ENCODE measurements at regions not wholly inside any gene's neighbourhood (a gene's known extent, or its start where the extent isn't known, plus 50 kb on each side); places are given as distances from the start of the nearest gene placed in this dataset.

DNA sequence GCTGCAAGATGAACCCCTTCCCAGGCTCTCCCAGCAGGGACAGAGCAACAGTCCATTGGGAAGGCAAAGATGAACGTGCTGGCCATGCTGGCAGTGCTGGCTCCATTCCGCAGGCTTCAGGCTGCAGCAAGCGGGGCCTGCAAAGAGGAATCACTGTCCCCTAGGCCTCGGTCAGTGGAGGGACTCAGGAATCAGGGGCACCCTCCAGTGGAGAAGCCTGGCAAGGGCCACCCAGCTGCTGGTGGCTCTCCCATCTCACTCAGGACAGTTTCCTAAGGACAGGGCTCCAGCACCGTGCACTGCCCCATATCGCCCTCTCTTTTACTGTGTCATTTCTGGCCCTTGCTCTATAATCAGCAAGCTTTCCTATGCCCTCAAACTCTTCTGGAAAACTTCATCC, 498.6 kb downstream of the EFNB2 start:
- Histone ChIP-seq H3K9me3 (no peaks in the 10 kb centered on the region), H3K4me1 (ENCODE audit: control insufficient read depth in 1 of 2, insufficient read depth in 1 of 2, low read depth in 1 of 2, low read length in 1 of 2) (no peaks in the 10 kb centered on the region), H3K27me3 (no peaks in the 10 kb centered on the region), H3K4me3 (ENCODE audit: low read depth in 1 of 2, low read length in 1 of 2) (no peak overlapping the region), H3K36me3 (no peaks in the 10 kb centered on the region), H3K27ac (no peak overlapping the region)
- TF ChIP-seq, protein P1, sequence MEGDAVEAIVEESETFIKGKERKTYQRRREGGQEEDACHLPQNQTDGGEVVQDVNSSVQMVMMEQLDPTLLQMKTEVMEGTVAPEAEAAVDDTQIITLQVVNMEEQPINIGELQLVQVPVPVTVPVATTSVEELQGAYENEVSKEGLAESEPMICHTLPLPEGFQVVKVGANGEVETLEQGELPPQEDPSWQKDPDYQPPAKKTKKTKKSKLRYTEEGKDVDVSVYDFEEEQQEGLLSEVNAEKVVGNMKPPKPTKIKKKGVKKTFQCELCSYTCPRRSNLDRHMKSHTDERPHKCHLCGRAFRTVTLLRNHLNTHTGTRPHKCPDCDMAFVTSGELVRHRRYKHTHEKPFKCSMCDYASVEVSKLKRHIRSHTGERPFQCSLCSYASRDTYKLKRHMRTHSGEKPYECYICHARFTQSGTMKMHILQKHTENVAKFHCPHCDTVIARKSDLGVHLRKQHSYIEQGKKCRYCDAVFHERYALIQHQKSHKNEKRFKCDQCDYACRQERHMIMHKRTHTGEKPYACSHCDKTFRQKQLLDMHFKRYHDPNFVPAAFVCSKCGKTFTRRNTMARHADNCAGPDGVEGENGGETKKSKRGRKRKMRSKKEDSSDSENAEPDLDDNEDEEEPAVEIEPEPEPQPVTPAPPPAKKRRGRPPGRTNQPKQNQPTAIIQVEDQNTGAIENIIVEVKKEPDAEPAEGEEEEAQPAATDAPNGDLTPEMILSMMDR (IDR thresholded peaks at IDR 0.05), result no peak

DNA sequence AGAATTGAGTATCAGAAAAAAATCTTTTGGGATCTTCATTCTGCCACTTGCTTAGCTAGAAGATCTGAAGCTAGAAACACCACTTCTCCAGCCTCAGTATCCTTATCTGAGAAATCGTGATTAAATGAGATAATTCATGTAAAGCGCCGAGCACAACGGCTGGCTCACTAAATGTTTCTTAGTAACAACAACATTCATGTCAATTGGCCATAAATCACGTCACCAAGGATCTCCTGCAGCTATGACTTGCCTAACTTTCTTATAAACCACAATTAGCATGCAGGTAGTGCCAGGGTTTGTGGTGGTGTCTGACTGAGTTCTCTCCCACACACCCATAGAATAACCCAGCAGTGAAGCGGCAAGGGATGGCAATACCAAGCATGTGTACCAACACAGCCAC, 501.3 kb downstream of the EFNB2 start:
- Histone ChIP-seq H3K4me1 (ENCODE audit: control insufficient read depth in 1 of 2, insufficient read depth in 1 of 2, low read depth in 1 of 2, low read length in 1 of 2) (no peaks in the 10 kb centered on the region), H3K4me3 (ENCODE audit: low read depth in 1 of 2, low read length in 1 of 2) (no peak overlapping the region), H3K36me3 (no peaks in the 10 kb centered on the region), H3K9me3 (no peaks in the 10 kb centered on the region), H3K27me3 (no peaks in the 10 kb centered on the region), H3K27ac (no peak overlapping the region)
- TF ChIP-seq, protein P1 (IDR thresholded peaks at IDR 0.05), result no peak

DNA sequence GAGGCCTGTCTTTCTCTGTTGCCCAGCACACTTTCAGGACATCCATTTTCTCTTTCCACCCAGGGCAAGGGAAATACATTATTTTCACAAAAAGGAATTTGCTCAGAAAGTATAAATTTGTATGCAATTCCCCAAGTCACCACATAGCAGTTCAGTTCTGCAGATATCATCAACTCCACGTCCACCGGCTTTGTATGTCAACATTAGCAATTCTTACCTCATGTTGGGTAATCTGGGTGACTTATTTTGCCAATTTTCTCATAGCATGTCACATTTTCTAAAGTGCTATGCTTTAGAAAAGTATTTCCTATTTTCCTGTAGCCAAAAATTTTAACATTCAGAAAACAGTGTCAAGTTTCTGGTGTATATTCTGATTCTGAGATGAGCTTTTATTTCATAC, 501.8 kb downstream of the EFNB2 start:
- Histone ChIP-seq H3K4me1 (ENCODE audit: control insufficient read depth in 1 of 2, insufficient read depth in 1 of 2, low read depth in 1 of 2, low read length in 1 of 2) (no peaks in the 10 kb centered on the region), H3K36me3 (no peaks in the 10 kb centered on the region), H3K9me3 (no peaks in the 10 kb centered on the region), H3K4me3 (ENCODE audit: low read depth in 1 of 2, low read length in 1 of 2) (no peak overlapping the region), H3K27ac (no peak overlapping the region), H3K27me3 (no peaks in the 10 kb centered on the region)
- TF ChIP-seq, protein P1 (IDR thresholded peaks at IDR 0.05), result no peak

DNA sequence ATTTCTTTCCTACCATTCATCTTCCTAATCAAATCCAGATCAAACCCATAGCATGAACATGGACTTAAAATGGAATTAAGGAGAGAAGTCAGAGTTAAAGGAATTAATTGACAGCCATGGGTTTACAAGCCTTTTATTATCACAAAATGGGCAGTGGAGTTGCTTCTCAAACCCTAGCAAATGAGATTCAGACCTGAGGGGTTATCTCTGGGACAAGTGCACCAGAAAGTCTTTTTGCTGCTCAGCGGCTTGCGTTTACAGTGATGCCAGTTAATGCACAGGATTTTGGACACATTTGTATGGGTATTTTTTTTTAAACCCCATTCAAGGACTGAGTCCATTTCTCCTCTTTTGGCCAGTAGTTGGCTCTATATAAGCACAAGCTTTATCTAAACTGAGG, 503.0 kb downstream of the EFNB2 start:
- Histone ChIP-seq H3K36me3 (no peaks in the 10 kb centered on the region), H3K27me3 (no peaks in the 10 kb centered on the region), H3K4me3 (ENCODE audit: low read depth in 1 of 2, low read length in 1 of 2) (no peak overlapping the region), H3K4me1 (ENCODE audit: control insufficient read depth in 1 of 2, insufficient read depth in 1 of 2, low read depth in 1 of 2, low read length in 1 of 2) (no peaks in the 10 kb centered on the region), H3K9me3 (no peaks in the 10 kb centered on the region), H3K27ac (no peak overlapping the region)
- TF ChIP-seq, protein P1 (IDR thresholded peaks at IDR 0.05), result no peak

DNA sequence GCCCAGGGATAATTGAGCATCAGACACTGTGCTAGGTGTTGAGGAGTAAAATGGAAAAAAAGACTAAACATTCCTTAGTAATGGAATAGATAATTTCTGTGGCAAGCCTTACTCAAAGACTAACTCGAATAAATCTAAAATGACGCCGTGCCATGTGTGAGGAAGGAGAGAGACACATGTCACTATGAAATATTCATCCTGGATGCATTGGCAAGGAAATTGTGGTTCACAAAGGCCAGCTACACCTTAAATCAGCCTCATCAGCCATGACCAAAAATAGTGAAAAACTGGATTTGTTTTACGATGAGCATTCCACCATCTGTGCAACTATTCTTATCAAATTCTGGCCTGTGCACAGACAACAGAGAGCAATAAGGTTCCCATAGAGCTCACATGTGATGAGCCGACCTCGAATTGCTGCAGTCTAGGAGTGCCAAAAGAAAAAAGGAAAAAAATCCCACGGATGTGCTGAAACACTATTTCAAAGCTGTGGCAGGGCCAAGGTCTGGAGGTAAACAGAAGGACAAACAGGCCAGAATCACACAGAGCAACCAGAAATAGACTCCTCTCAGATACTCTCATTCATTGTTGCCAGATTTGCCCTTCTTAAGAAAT, 505.7 kb downstream of the EFNB2 start:
- Histone ChIP-seq H3K4me1 (ENCODE audit: control insufficient read depth in 1 of 2, insufficient read depth in 1 of 2, low read depth in 1 of 2, low read length in 1 of 2) (no peaks in the 10 kb centered on the region), H3K27ac (no peak overlapping the region), H3K27me3 (no peaks in the 10 kb centered on the region), H3K4me3 (ENCODE audit: low read depth in 1 of 2, low read length in 1 of 2) (no peak overlapping the region), H3K9me3 (no peaks in the 10 kb centered on the region), H3K36me3 (no peaks in the 10 kb centered on the region)
- TF ChIP-seq, protein P1 (IDR thresholded peaks at IDR 0.05), result no peak

DNA sequence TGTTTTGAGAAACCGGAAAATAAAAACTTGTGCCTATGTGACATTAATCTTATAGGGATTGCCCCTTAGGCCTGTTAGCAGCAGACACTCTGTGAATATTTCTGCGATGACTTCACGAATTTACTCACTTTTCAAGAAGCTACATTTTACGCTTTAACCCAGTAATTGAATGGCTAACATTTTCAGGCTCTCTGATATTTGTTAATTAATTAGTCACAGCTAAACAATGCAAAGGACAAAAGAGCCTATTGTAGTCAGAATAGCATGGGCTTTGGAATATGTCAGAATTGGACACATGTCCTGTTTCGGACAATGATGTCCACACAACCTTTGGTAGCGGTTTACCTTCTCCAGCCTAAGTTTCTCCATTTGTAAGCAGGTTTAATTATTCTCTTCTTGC, 506.6 kb downstream of the EFNB2 start:
- TF ChIP-seq, protein P1 (IDR thresholded peaks at IDR 0.05), result no peak
- no peaks in the 10 kb centered on the region for H3K27me3 ChIP-seq
- no peaks in the 10 kb centered on the region for H3K36me3 ChIP-seq
- no peaks in the 10 kb centered on the region for H3K9me3 ChIP-seq
- no peak overlapping the region for H3K27ac ChIP-seq
- no peaks in the 10 kb centered on the region for H3K4me1 ChIP-seq (ENCODE audit: control insufficient read depth in 1 of 2, insufficient read depth in 1 of 2, low read depth in 1 of 2, low read length in 1 of 2)
- H3K4me3 ChIP-seq (ENCODE audit: low read depth in 1 of 2, low read length in 1 of 2), result no peak overlapping the region

Measured in neutrophil (primary cell).